Kidney (tissue), 13 donors: ENCODE measurements at regions not wholly inside any gene's neighbourhood (a gene's known extent, or its start where the extent isn't known, plus 50 kb on each side); places are given as distances from the start of the nearest gene placed in this dataset.

Source experiments
- DNase-seq, 5 donors: peaks; one replicate each; pipeline ENCODE4 v3.0.0-alpha.2; 2013 to 2020
- FAIRE-seq: peaks from 2 replicates; lab custom pipeline; 2012; peaks lifted over from hg19 to GRCh38; lab: Jason Lieb, UNC
- H3K27ac ChIP-seq, 2 donors: one replicate each; pipeline ENCODE4 v1.7.0; 2013; ENCODE audit warnings: low read depth in 2 of 2, low read length in 2 of 2, inconsistent platforms in 1 of 2
- H3K27me3 ChIP-seq: one replicate; pipeline ENCODE4 v1.7.1; 2013; ENCODE audit warnings: low read length, inconsistent platforms; ENCODE audit not compliant: control insufficient read depth, insufficient read depth
- H3K36me3 ChIP-seq, 3 donors: one replicate each; pipeline versions ENCODE4 v1.7.0 to v1.7.1; 2013; ENCODE audit warnings: low read length in 3 of 3, control low read depth in 1 of 3, inconsistent platforms in 1 of 3; ENCODE audit not compliant: insufficient read depth in 3 of 3, control insufficient read depth in 2 of 3
- H3K4me1 ChIP-seq, 3 donors: one replicate each; pipeline versions ENCODE4 v1.7.0 to v1.7.1; 2013; ENCODE audit warnings: low read length in 3 of 3, inconsistent platforms in 1 of 3, low read depth in 1 of 3; ENCODE audit not compliant: control insufficient read depth in 2 of 3, insufficient read depth in 2 of 3
- H3K4me3 ChIP-seq, 3 donors: one replicate each; pipeline versions ENCODE4 v1.7.0 to v1.8.1; 2013; ENCODE audit warnings: low read length in 3 of 3, control low read depth in 1 of 3, inconsistent platforms in 1 of 3
- H3K9ac ChIP-seq, 3 donors: one replicate each; pipeline versions ENCODE4 v1.7.0 to v1.7.1; 2013; ENCODE audit warnings: low read length in 3 of 3, control low read depth in 1 of 3, inconsistent platforms in 1 of 3
- H3K9me3 ChIP-seq, 3 donors: one replicate each; pipeline versions ENCODE4 v1.7.0 to v1.7.1; 2013; ENCODE audit warnings: low read length in 3 of 3, control low read depth in 1 of 3, inconsistent platforms in 1 of 3; ENCODE audit not compliant: control insufficient read depth in 2 of 3, insufficient read depth in 1 of 3
- CTCF ChIP-seq: IDR thresholded peaks from 3 replicates; pipeline ENCODE4 v1.5.1; 2012; ENCODE audit warnings: mild to moderate bottlenecking, moderate library complexity, borderline replicate concordance; ENCODE audit not compliant: insufficient read depth; ENCODE audit errors: extremely low read depth
- intact Hi-C: fragments of 100-400 bp; cut with DNase I; formaldehyde crosslinking; loops from one replicate; pipeline ENCODE4 v1.11.1; 2022
- donor health status: control.
- donor health status: control.
- donor health status: control.
- donor health status: control.
- donor health status: control.
- donor health status: DM: yes; HTN: yes; CAD: no.
- donor health status: Normal renal cell carcinoma (clear cell type).

DNA sequence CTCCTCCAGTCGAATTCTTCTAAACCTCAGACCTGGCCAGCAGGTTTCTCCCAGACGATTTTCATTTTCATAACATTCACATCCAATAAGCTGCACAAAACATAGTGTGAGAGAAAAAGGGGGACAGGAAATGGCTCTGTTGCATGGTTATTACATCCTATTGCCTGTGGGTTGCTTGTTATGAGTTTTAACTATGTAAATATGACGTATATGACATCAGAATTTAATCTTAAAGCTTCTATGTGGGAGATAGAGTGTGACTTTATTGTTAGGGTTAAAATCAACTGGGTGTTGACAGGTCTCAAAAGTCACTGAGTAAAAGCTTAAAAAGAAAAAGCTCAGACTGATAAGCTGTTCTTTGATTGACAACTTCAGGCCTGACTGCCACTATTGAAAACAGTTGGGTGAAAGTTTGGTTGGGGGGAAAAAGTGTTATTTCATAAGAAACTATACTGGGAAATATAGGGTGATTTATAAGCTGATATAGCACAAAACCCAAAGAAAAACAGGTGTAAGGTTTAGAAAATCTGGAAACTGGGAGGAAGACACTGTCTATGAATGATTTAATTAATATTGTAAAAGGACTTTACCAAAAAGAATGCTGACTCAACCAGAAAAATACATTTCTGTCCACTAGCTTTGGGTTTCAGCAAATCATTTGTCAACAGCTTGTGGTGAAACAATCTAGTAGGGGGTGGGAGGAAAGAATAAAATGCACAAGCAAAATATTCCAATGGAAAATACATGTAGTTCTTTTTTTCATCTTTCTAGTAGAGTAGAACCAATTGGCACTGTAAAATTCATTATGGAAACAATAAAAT lies 134.1 kb upstream of the CEP162 start:
- Histone ChIP-seq H3K4me3 (no peak overlapping the region), H3K27ac (no peak overlapping the region), H3K9me3 (peaks cover 0 to 2% (median 0%) of the 10 kb centered on the region in 3 donors), H3K27me3 (no peaks in the 10 kb centered on the region), H3K36me3 (no peaks in the 10 kb centered on the region), H3K4me1 (no peaks in the 10 kb centered on the region), H3K9ac (no peak overlapping the region)
- TF ChIP-seq CTCF: no peak
- FAIRE-seq: no peak
- no peak for DNase-seq
- intact Hi-C loops: no loop called here

GRCh38 chr6:84360039-84360438 lies 132.6 kb upstream of the CEP162 start:
- Histone ChIP-seq H3K27ac (no peak overlapping the region), H3K9ac (no peak overlapping the region), H3K4me3 (no peak overlapping the region), H3K9me3 (peaks cover 0 to 2% (median 0%) of the 10 kb centered on the region in 3 donors), H3K4me1 (no peaks in the 10 kb centered on the region), H3K27me3 (no peaks in the 10 kb centered on the region), H3K36me3 (no peaks in the 10 kb centered on the region)
- no peak for FAIRE-seq
- no peak for DNase-seq
- no peak for TF ChIP-seq CTCF
- intact Hi-C loops: no loop called here

DNA sequence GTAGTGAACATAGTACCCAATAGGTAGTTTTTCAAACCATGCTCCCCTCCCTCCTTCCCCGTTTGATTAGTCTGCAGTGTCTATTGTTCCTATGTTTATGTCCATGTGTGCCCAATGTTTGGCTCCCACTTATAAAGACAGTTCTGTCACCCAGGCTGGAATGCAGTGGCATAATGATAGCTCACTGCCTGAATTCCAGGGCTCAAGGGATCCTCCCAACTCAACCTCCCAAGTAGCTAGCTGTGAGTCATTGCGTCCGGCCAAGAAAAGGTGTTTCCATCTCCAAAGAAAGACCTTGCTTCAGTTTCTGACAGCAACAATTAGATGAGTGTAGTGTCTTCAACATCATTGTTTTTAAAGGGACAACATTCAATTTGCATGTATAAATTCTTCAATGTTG lies 131.1 kb upstream of the CEP162 start:
- Histone ChIP-seq H3K4me3 (no peak overlapping the region), H3K4me1 (no peaks in the 10 kb centered on the region), H3K36me3 (no peaks in the 10 kb centered on the region), H3K27ac (no peak overlapping the region), H3K9ac (no peak overlapping the region), H3K27me3 (no peaks in the 10 kb centered on the region), H3K9me3 (peaks cover 0 to 2% (median 0%) of the 10 kb centered on the region in 3 donors)
- intact Hi-C loops: no loop called here
- FAIRE-seq: no peak
- TF ChIP-seq CTCF: no peak
- no peak for DNase-seq
